Activated CD8-positive, alpha-beta T cell treated with anti-CD3 and anti-CD28 coated beads, Interleukin-2, amount 10 ng/mL, durations not matched to agents 7 days and 5 days (primary cell): ENCODE measurements at regions not wholly inside any gene's neighbourhood (a gene's known extent, or its start where the extent isn't known, plus 50 kb on each side); places are given as distances from the start of the nearest gene placed in this dataset.
"Not testable (repeated sequence)": the region's sequence is repeated elsewhere in the genome, so short reads cannot be mapped to it uniquely, and the experiment has no call there.

ENCODE experiments used
- ATAC-seq: fragments of 150-1000 bp; cut with Tn5 transposase; one replicate; pipeline ENCODE4 v1.10.0; 2021; ENCODE audit warnings: moderate library complexity
- CTCF ChIA-PET: fragments of 350-600 bp; sonication (Branson Sonifier 250); formaldehyde crosslinking; loops from one replicate; lab custom pipeline; 2021; ENCODE audit warnings: antibody characterized with exemption; lab: Charles Lee
- POLR2A ChIA-PET: fragments of 350-600 bp; sonication (Branson Sonifier 250); formaldehyde crosslinking; loops from one replicate; lab custom pipeline; 2021; ENCODE audit warnings: antibody characterized with exemption; lab: Charles Lee
- DNase-seq: peaks from one replicate; pipeline ENCODE4 v3.0.0-alpha.2; 2020
- H3K27ac Mint-ChIP-seq: one replicate; pipeline ENCODE4 v1.8.0; 2021; ENCODE audit warnings: mild to moderate bottlenecking, mixed read lengths
- H3K27me3 Mint-ChIP-seq: one replicate; pipeline ENCODE4 v1.8.0; 2021; ENCODE audit warnings: low read depth, mixed read lengths
- H3K36me3 Mint-ChIP-seq: one replicate; pipeline ENCODE4 v1.8.0; 2021; ENCODE audit warnings: low read depth, mixed read lengths
- H3K4me1 Mint-ChIP-seq: one replicate; pipeline ENCODE4 v1.8.0; 2021; ENCODE audit warnings: low read depth, mixed read lengths
- H3K4me3 Mint-ChIP-seq: one replicate; pipeline ENCODE4 v1.8.0; 2021; ENCODE audit warnings: mild to moderate bottlenecking, mixed read lengths
- H3K9me3 Mint-ChIP-seq: one replicate; pipeline ENCODE4 v1.8.0; 2022; ENCODE audit warnings: mixed read lengths; ENCODE audit not compliant: insufficient read depth

DNA sequence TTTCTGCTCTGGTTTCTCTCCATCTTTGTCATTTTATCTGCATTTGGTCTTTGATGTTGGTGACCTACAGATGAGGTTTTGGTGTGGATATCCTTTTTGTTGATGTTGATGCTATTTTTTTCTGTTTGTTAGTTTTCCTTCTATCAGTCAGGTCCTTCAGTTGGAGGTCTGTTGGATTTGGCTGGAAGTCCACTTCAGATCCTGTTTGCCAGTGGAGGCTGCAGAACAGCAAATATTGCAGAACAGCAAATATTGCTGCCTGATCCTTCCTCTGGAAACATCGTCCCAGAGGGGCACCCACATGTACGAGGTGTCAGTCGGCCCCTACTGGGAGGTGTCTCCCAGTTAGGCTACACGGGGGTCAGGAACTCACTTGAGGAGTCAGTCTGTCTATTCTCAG lies 265.4 kb upstream of the SYNCRIP start:
- H3K27me3 Mint-ChIP-seq, H3K4me3 Mint-ChIP-seq, H3K36me3 Mint-ChIP-seq, POLR2A ChIA-PET, DNase-seq, H3K4me1 Mint-ChIP-seq, H3K9me3 Mint-ChIP-seq, H3K27ac Mint-ChIP-seq, ATAC-seq: not testable (repeated sequence)
- CTCF ChIA-PET, result interaction anchor here (1.3 kb wide), 1 partner anchor 282 kb away, joined by 3 read pairs; no protein-coding TSS in a partner anchor

DNA sequence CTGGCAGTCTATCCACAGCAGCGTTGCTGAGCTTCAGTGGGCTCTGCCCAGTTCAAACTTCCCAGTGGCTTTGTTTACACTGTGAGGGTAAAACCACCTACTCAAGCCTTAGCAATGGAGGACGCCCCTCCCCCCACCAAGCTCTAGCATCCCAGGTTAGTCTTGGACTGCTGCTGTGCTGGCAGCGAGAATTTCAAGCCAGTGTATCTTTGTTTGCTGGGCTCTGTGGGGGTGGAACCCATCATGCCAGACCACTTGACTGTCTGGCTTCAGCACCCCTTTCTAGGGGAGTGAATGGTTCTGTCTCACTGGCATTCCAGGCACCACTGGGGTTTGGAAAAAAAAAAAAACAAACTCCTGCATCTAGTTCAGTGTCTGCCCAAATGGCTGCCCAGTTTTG lies 249.7 kb upstream of the SYNCRIP start:
- ChIA-PET CTCF (no interaction called here), POLR2A (no interaction called here)
- H3K4me3 Mint-ChIP-seq, result no peak overlapping the region

GRCh38 chr6:85887461-85887860 lies 244.8 kb upstream of the SYNCRIP start:
- peaks cover 4% of the 10 kb centered on the region for H3K9me3 Mint-ChIP-seq
- no peak for ATAC-seq
- H3K27me3 Mint-ChIP-seq, result peaks cover 5% of the 10 kb centered on the region
- no peak for DNase-seq
- no peaks in the 10 kb centered on the region for H3K4me1 Mint-ChIP-seq
- POLR2A ChIA-PET, result no interaction called here
- H3K4me3 Mint-ChIP-seq, result no peak overlapping the region
- CTCF ChIA-PET, result no interaction called here
- no peak overlapping the region for H3K27ac Mint-ChIP-seq
- H3K36me3 Mint-ChIP-seq, result no peaks in the 10 kb centered on the region

More for the DNA sequence above, 249.7 kb upstream of the SYNCRIP start:
- ATAC-seq, result no peak
- Mint-ChIP-seq H3K4me1 (no peaks in the 10 kb centered on the region), H3K27ac (no peak overlapping the region), H3K9me3 (peaks cover 4% of the 10 kb centered on the region), H3K36me3 (no peaks in the 10 kb centered on the region), H3K27me3 (no peaks in the 10 kb centered on the region)
- no peak for DNase-seq

DNA sequence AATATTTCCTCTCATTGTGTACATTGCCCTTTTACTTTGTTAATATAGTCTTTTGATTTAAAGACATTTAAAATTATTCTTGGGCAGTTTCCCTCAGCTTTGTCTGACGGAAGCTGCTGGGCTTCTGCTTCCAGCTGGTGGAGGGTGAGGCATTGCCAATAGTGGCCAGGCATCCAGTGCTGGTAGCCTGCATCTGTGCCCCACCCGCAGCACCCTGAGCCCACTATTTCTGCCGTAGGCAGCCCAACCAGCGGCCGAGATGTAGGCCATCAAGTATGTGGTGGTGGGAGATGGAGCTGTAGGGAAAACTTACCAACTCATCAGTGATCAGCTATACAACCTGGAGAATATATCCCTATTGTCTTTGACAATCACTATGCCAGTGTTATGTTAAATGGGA lies 226.0 kb upstream of the SYNCRIP start:
- Mint-ChIP-seq H3K9me3 (no peaks in the 10 kb centered on the region), H3K36me3 (no peaks in the 10 kb centered on the region), H3K4me3 (no peak overlapping the region), H3K4me1 (no peaks in the 10 kb centered on the region), H3K27me3 (no peaks in the 10 kb centered on the region), H3K27ac (no peak overlapping the region)
- DNase-seq (no peak), ATAC-seq (no peak)
- POLR2A ChIA-PET, result no interaction called here
- CTCF ChIA-PET, result no interaction called here

GRCh38 chr6:85867595-85867994 lies 224.9 kb upstream of the SYNCRIP start:
- DNase-seq (no peak), ATAC-seq (no peak)
- Mint-ChIP-seq H3K27me3 (no peaks in the 10 kb centered on the region), H3K4me1 (no peaks in the 10 kb centered on the region), H3K36me3 (no peaks in the 10 kb centered on the region), H3K27ac (no peak overlapping the region), H3K9me3 (no peaks in the 10 kb centered on the region), H3K4me3 (no peak overlapping the region)
- CTCF ChIA-PET, result no interaction called here
- POLR2A ChIA-PET, result no interaction called here

DNA sequence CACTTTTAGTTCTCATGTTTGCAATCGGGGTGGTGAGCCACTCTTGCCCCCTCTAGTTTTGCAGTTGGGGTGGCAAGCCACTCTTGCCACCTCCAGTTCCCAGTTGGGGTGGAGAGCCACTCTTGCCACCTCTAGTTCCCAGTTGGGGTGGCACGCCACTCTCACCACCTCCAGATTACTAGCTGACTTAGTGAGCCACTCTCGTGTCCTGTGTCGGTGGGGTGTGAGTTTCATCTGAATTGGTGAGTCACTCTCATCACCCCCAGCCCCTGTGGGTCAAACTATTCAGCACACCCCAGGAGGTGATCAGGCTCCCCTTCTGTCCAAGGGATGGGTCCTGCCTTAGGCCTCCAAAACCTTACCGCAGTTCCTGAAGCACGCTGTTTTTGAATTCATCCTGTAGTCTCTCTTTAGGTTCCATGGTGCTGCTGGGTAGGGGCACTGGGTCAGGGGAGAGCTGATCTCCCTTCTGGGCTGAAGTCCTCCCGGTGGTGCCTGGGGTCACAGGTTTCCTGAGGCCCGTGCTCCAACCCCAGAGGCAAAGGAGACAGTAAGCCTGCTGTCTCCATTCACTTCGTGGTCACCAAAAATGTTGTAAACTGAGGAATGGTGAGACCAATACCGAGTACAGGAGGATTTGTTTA lies 224.2 kb upstream of the SYNCRIP start:
- Mint-ChIP-seq H3K9me3 (no peaks in the 10 kb centered on the region), H3K36me3 (no peaks in the 10 kb centered on the region), H3K27me3 (no peaks in the 10 kb centered on the region), H3K27ac (no peak overlapping the region), H3K4me3 (no peak overlapping the region), H3K4me1 (no peaks in the 10 kb centered on the region)
- CTCF ChIA-PET, result no interaction called here
- ATAC-seq (no peak), DNase-seq (no peak)
- POLR2A ChIA-PET, result no interaction called here

DNA sequence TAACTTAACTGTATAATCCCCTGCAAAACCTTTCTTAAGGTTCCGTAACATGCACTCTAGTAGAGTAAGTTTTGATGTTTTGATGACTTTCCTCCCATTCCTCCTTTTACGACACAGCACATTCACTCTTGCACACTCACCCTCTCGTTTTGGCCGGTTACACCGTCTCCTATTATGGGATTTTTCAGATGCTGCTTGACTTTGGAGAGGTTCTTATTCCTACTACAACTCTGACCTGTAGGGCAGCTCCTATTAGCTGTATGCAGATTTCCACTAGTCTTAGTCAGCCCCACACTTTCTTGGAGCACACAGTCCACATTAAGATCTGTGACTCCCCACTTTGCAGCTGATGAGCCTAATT lies 223.7 kb upstream of the SYNCRIP start:
- no peak for DNase-seq
- Mint-ChIP-seq H3K36me3 (no peaks in the 10 kb centered on the region), H3K27me3 (no peaks in the 10 kb centered on the region), H3K9me3 (no peaks in the 10 kb centered on the region), H3K4me1 (no peaks in the 10 kb centered on the region), H3K4me3 (no peak overlapping the region), H3K27ac (no peak overlapping the region)
- ChIA-PET POLR2A (no interaction called here), CTCF (no interaction called here)
- no peak for ATAC-seq

- CTCF ChIA-PET, result interaction anchor here (0.7 kb wide), 1 partner anchor 751 kb away, joined by 4 read pairs; no protein-coding TSS in a partner anchor
- DNase-seq, result peak; percentile 25
- ATAC-seq, result peak; percentile 60
- Mint-ChIP-seq H3K27ac (no peak overlapping the region), H3K27me3 (no peaks in the 10 kb centered on the region), H3K4me1 (no peaks in the 10 kb centered on the region), H3K36me3 (no peaks in the 10 kb centered on the region), H3K4me3 (no peak overlapping the region), H3K9me3 (no peaks in the 10 kb centered on the region)
- POLR2A ChIA-PET, result no interaction called here
Measured at GRCh38 chr6:85865420-85866369, 223.0 kb upstream of the SYNCRIP start.

GRCh38 chr6:85864453-85865401 lies 222.0 kb upstream of the SYNCRIP start:
- ATAC-seq (no peak), DNase-seq (no peak)
- ChIA-PET CTCF (interaction anchor here (0.7 kb wide), 1 partner anchor 752 kb away, joined by 4 read pairs; no protein-coding TSS in a partner anchor), POLR2A (no interaction called here)
- Mint-ChIP-seq H3K27ac (no peak overlapping the region), H3K4me1 (no peaks in the 10 kb centered on the region), H3K9me3 (no peaks in the 10 kb centered on the region), H3K36me3 (no peaks in the 10 kb centered on the region), H3K4me3 (no peak overlapping the region), H3K27me3 (no peaks in the 10 kb centered on the region)

DNA sequence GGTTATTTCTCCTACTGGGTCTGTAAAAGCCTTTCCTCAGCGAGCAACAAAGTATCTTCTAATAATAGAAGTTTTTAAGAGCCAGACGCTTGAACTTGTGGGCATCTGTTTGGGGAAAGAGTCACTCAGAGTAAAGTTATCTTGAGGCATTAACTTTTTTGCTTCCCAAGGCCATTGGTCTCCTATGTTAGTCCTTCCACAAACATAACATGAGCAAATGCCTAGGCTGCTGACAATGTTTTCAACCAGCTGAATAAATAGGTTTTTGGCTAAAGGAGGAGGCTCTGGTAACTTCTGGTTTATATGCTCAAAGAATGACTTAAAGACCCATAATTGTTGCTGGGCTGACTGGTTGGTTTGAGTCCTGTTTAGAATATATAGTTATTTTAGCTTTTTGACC lies 213.5 kb upstream of the SYNCRIP start:
- Mint-ChIP-seq H3K27me3 (no peaks in the 10 kb centered on the region), H3K4me1 (no peaks in the 10 kb centered on the region), H3K27ac (no peak overlapping the region), H3K9me3 (no peaks in the 10 kb centered on the region), H3K4me3 (no peak overlapping the region), H3K36me3 (no peaks in the 10 kb centered on the region)
- DNase-seq, result no peak
- ChIA-PET POLR2A (no interaction called here), CTCF (no interaction called here)
- ATAC-seq, result no peak

DNA sequence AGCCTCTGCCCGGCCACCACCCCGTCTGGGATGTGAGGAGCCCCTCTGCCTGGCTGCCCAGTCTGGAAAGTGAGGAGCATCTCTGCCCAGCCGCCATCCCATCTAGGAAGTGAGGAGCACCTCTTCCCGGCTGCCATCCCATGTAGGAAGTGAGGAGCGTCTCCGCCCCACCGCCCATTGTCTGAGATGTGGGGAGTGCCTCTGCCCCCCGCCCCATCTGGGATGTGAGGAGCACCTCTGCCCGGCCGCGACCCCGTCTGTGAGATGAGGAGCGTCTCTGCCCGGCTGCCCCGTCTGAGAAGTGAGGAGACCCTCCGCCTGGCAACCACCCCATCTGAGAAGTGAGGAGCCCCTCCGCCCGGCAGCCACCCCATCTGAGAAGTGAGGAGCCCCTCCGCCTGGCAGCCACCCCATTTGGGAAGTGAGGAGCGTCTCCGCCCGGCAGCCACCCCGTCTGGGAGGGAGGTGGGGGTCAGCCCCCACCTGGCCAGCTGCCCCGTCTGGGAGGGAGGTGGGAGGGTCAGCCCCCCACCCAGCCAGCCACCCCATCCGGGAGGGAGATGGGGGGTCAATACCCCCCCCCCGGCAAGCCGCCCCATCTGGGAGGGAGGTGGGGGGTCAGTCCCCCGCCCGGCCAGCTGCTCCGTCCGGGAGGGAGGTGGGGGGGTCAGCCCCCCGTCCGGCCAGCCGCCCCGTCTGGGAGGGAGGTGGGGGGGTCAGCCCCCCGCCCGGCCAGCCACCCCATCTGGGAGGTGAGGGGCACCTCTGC lies 195.8 kb upstream of the SYNCRIP start:
- H3K9me3 Mint-ChIP-seq, ATAC-seq, POLR2A ChIA-PET, DNase-seq, H3K4me1 Mint-ChIP-seq, H3K36me3 Mint-ChIP-seq, H3K4me3 Mint-ChIP-seq, CTCF ChIA-PET, H3K27ac Mint-ChIP-seq, H3K27me3 Mint-ChIP-seq: not testable (repeated sequence)
